Neutrophil (primary cell): ENCODE measurements at regions not wholly inside any gene's neighbourhood (a gene's known extent, or its start where the extent isn't known, plus 50 kb on each side); places are given as distances from the start of the nearest gene placed in this dataset.

Experiments
- H3K27ac ChIP-seq: fragments of 200-600 bp; sonication (generic); 2 replicates; pipeline ENCODE4 v1.5.1; 2016; ENCODE audit warnings: mild to moderate bottlenecking, moderate library complexity
- H3K27me3 ChIP-seq: fragments of 200-600 bp; sonication (generic); 2 replicates; pipeline ENCODE4 v1.6.0; 2016; ENCODE audit warnings: mild to moderate bottlenecking
- H3K36me3 ChIP-seq: fragments of 200-600 bp; sonication (generic); 2 replicates; pipeline ENCODE4 v1.5.1; 2017
- H3K4me1 ChIP-seq, 2 experiments: fragments of 200-600 bp in 1 of 2; sonication (generic) in 1 of 2; 1 replicate in 1 of 2; 2 replicates in 1 of 2; pipeline versions ENCODE4 v1.5.1 to v1.6.1; 2013 to 2016; ENCODE audit warnings: low read depth in 1 of 2, low read length in 1 of 2, mild to moderate bottlenecking in 1 of 2, moderate library complexity in 1 of 2; ENCODE audit not compliant: control insufficient read depth in 1 of 2, insufficient read depth in 1 of 2
- H3K4me3 ChIP-seq, 2 experiments: fragments of 200-600 bp in 1 of 2; sonication (generic) in 1 of 2; 1 replicate in 1 of 2; 2 replicates in 1 of 2; pipeline ENCODE4 v1.5.1; 2013 to 2016; ENCODE audit warnings: low read depth in 1 of 2, low read length in 1 of 2, mild to moderate bottlenecking in 1 of 2, moderate library complexity in 1 of 2
- H3K9me3 ChIP-seq: fragments of 200-600 bp; sonication (generic); 2 replicates; pipeline ENCODE4 v1.5.1; 2016
- CTCF ChIP-seq: fragments of 200-600 bp; sonication (generic); IDR thresholded peaks from 2 replicates; pipeline ENCODE4 v1.5.1; 2016; ENCODE audit warnings: antibody characterized with exemption

GRCh38 chr3:115348951-115349745 lies 202.1 kb upstream of the ZBTB20 start:
- Histone ChIP-seq H3K36me3 (no peaks in the 10 kb centered on the region), H3K4me1 (no peaks in the 10 kb centered on the region), H3K27ac (no peak overlapping the region), H3K4me3 (no peak overlapping the region), H3K27me3 (no peaks in the 10 kb centered on the region), H3K9me3 (no peaks in the 10 kb centered on the region)
- no peak for TF ChIP-seq CTCF

- Histone ChIP-seq H3K27ac (no peak overlapping the region), H3K36me3 (no peaks in the 10 kb centered on the region), H3K27me3 (no peaks in the 10 kb centered on the region), H3K4me1 (no peaks in the 10 kb centered on the region), H3K9me3 (no peaks in the 10 kb centered on the region), H3K4me3 (no peak overlapping the region)
- no peak for TF ChIP-seq CTCF
Observed at GRCh38 chr3:115350606-115351005, 203.5 kb upstream of the ZBTB20 start.

GRCh38 chr3:115351193-115351592 lies 204.1 kb upstream of the ZBTB20 start:
- H3K27ac ChIP-seq = no peak overlapping the region
- no peaks in the 10 kb centered on the region for H3K36me3 ChIP-seq
- H3K4me1 ChIP-seq = no peaks in the 10 kb centered on the region
- no peaks in the 10 kb centered on the region for H3K9me3 ChIP-seq
- no peak overlapping the region for H3K4me3 ChIP-seq
- TF ChIP-seq CTCF = no peak
- H3K27me3 ChIP-seq = no peaks in the 10 kb centered on the region

- Histone ChIP-seq H3K27ac (no peak overlapping the region), H3K9me3 (no peaks in the 10 kb centered on the region), H3K36me3 (no peaks in the 10 kb centered on the region), H3K27me3 (no peaks in the 10 kb centered on the region), H3K4me1 (no peaks in the 10 kb centered on the region), H3K4me3 (no peak overlapping the region)
- TF ChIP-seq CTCF = no peak
Observed at GRCh38 chr3:115354010-115354409, 206.9 kb upstream of the ZBTB20 start.

GRCh38 chr3:115357456-115357855 lies 210.4 kb upstream of the ZBTB20 start:
- Histone ChIP-seq H3K4me1 (no peaks in the 10 kb centered on the region), H3K36me3 (no peaks in the 10 kb centered on the region), H3K4me3 (no peak overlapping the region), H3K27ac (no peak overlapping the region), H3K9me3 (no peaks in the 10 kb centered on the region), H3K27me3 (no peaks in the 10 kb centered on the region)
- no peak for TF ChIP-seq CTCF
